ENCODE measurements at regions not wholly inside any gene's neighbourhood (a gene's known extent, or its start where the extent isn't known, plus 50 kb on each side); places are given as distances from the start of the nearest gene placed in this dataset.

GRCh38 chr2:123438675-123439074 lies 586.4 kb upstream of the CNTNAP5 start:
- TF ChIP-seq CTCF (IDR thresholded peaks at IDR 0.05; ENCODE audit: insufficient read depth, low read depth, low read length) (no peak), EZH2 (IDR thresholded peaks at IDR 0.05; ENCODE audit: insufficient read depth, low read length) (no peak)
